ENCODE measurements at regions not wholly inside any gene's neighbourhood (a gene's known extent, or its start where the extent isn't known, plus 50 kb on each side); places are given as distances from the start of the nearest gene placed in this dataset.

DNA sequence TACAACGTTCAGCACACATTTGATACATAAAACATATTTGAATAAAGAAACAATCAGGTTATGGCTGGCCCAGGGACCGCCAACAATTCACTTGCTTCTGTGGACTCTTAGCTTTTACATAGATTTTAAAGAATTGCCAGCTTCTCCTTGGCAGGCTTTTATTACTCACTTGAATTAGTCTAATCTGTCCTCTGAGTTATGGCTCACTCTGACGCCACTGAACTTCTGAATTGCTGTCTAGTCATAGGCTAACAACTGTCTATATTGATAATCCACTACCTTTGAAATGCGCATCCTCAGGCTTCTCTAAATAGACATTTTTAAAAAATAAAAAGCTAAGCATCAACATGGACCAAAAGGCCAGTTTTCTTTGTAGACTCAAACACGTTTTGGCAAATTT, 317.4 kb upstream of the SGCD start:
- TF ChIP-seq CTCF (IDR thresholded peaks at IDR 0.05), result no peak
- no peak for TF ChIP-seq POLR2A (IDR thresholded peaks at IDR 0.05)
